Endothelial cell of umbilical vein (primary cell): ENCODE measurements at regions not wholly inside any gene's neighbourhood (a gene's known extent, or its start where the extent isn't known, plus 50 kb on each side); places are given as distances from the start of the nearest gene placed in this dataset.

ENCODE experiments used
- BruUV-seq: library from RNA; stranded (reverse); fragments of 400-500 nt; replicated peaks from 2 replicates; lab custom pipeline; 2021; lab: Mats Ljungman, UMichigan
- CTCF ChIA-PET: fragments of 300-600, 350-600 bp; sonication (Branson Sonifier 250); formaldehyde crosslinking; loops from one replicate; lab custom pipeline; 2021; ENCODE audit warnings: antibody characterized with exemption, inconsistent platforms; lab: Charles Lee
- POLR2A ChIA-PET: fragments of 300-600, 350-600 bp; sonication (Branson Sonifier 250); formaldehyde crosslinking; loops from one replicate; lab custom pipeline; 2021; ENCODE audit warnings: antibody characterized with exemption, inconsistent platforms; lab: Charles Lee
- DNase-seq: peaks from one replicate; pipeline ENCODE4 v3.0.0-alpha.2; 2011; ENCODE audit warnings: low read depth, low spot score
- FAIRE-seq: peaks from 2 replicates; lab custom pipeline; 2011; peaks lifted over from hg19 to GRCh38; lab: Jason Lieb, UNC
- H2AFZ ChIP-seq: 2 replicates; pipeline ENCODE4 v1.6.0; 2012; ENCODE audit warnings: low read depth, low read length, control low read depth, inconsistent platforms
- H3K27ac ChIP-seq: 2 replicates; pipeline ENCODE4 v1.5.1; 2011; ENCODE audit warnings: low read depth, mild to moderate bottlenecking, control low read depth, low read length, moderate library complexity; ENCODE audit not compliant: insufficient read depth
- H3K27me3 ChIP-seq, 2 experiments: 2 replicates each; pipeline versions ENCODE4 v1.6.0 to v1.6.1; 2011; ENCODE audit warnings: low read length in 2 of 2, mixed read lengths in 1 of 2; ENCODE audit not compliant: control insufficient read depth in 2 of 2, insufficient read depth in 2 of 2
- H3K36me3 ChIP-seq, 2 experiments: 2 replicates in 1 of 2; 3 replicates in 1 of 2; pipeline ENCODE4 v1.5.1; 2011; ENCODE audit warnings: low read length in 2 of 2, mild to moderate bottlenecking in 1 of 2, moderate library complexity in 1 of 2; ENCODE audit not compliant: control insufficient read depth in 2 of 2, insufficient read depth in 2 of 2; ENCODE audit errors: extremely low read depth in 1 of 2
- H3K4me1 ChIP-seq: 3 replicates; pipeline ENCODE4 v1.5.1; 2011; ENCODE audit warnings: mild to moderate bottlenecking, low read length; ENCODE audit not compliant: control insufficient read depth, insufficient read depth; ENCODE audit errors: extremely low read depth
- H3K4me2 ChIP-seq: 2 replicates; pipeline ENCODE4 v1.6.1; 2011; ENCODE audit warnings: low read length, control low read depth, mixed read lengths; ENCODE audit not compliant: insufficient read depth
- H3K4me3 ChIP-seq, 3 experiments: fragments of 200-600 bp in 1 of 3; sonication (generic), shearing (Covaris generic) in 1 of 3; replicated peaks in 1 of 3; 2 replicates each; pipeline ENCODE4 v1.5.1; 2011 to 2016; ENCODE audit warnings: control low read depth in 3 of 3, low read length in 3 of 3, mild to moderate bottlenecking in 2 of 3, inconsistent platforms in 1 of 3, low read depth in 1 of 3, moderate library complexity in 1 of 3; ENCODE audit not compliant: insufficient read depth in 1 of 3
- H3K79me2 ChIP-seq: 2 replicates; pipeline ENCODE4 v1.6.0; 2012; ENCODE audit warnings: low read length, inconsistent platforms; ENCODE audit not compliant: control insufficient read depth, insufficient read depth
- H3K9ac ChIP-seq: replicated peaks from 2 replicates; pipeline ENCODE3; 2011; ENCODE audit warnings: low read length, control low read depth; ENCODE audit not compliant: insufficient read depth; ENCODE audit errors: extremely low read depth
- H3K9me1 ChIP-seq: replicated peaks from 3 replicates; pipeline ENCODE4 v1.6.0; 2011; ENCODE audit warnings: mild to moderate bottlenecking, low read length; ENCODE audit not compliant: control insufficient read depth, insufficient read depth; ENCODE audit errors: extremely low read depth
- H3K9me3 ChIP-seq: replicated peaks from 2 replicates; pipeline ENCODE4 v1.5.1; 2012; ENCODE audit warnings: low read length, inconsistent platforms; ENCODE audit not compliant: control insufficient read depth, insufficient read depth
- H4K20me1 ChIP-seq: replicated peaks from 2 replicates; pipeline ENCODE3; 2011; ENCODE audit warnings: mild to moderate bottlenecking, low read length; ENCODE audit not compliant: control insufficient read depth, insufficient read depth; ENCODE audit errors: extremely low read depth
- EZH2 ChIP-seq: IDR thresholded peaks from 2 replicates; pipeline ENCODE4 v1.6.1; 2012; ENCODE audit warnings: borderline replicate concordance, low read depth, mild to moderate bottlenecking, moderate library complexity, low read length, inconsistent platforms; ENCODE audit not compliant: severe bottlenecking
- FOS ChIP-seq: IDR thresholded peaks from 2 replicates; pipeline ENCODE4 v1.6.1; 2011; ENCODE audit warnings: mild to moderate bottlenecking, low read length, moderate library complexity, borderline replicate concordance; ENCODE audit not compliant: insufficient read depth
- GATA2 ChIP-seq: IDR thresholded peaks from 2 replicates; pipeline ENCODE4 v1.7.0; 2011; ENCODE audit warnings: low read depth, mild to moderate bottlenecking, moderate library complexity, mixed read lengths, low read length; ENCODE audit not compliant: insufficient read length, insufficient read depth
- JUN ChIP-seq: IDR thresholded peaks from 2 replicates; pipeline ENCODE4 v1.6.1; 2011; ENCODE audit warnings: borderline replicate concordance, low read depth; ENCODE audit not compliant: insufficient read length, insufficient read depth
- MYC ChIP-seq: IDR thresholded peaks from one replicate; pipeline ENCODE4 v1.6.1; 2011; ENCODE audit warnings: mild to moderate bottlenecking, low read depth, low read length
- POLR2A ChIP-seq: IDR thresholded peaks from 2 replicates; pipeline ENCODE4 v1.6.1; 2012; ENCODE audit warnings: low read depth, mild to moderate bottlenecking, control low read depth, low read length
- POLR2AphosphoS5 ChIP-seq: IDR thresholded peaks from 2 replicates; pipeline ENCODE4 v1.6.1; 2012; ENCODE audit warnings: low read depth, mild to moderate bottlenecking, control low read depth, low read length, moderate library complexity; ENCODE audit not compliant: insufficient read depth
- dilution Hi-C: fragments of 300-500 bp; cut with MboI; formaldehyde crosslinking; loops from one replicate; pipeline ENCODE4 v1.15.0; 2019; ENCODE audit warnings: low sequenced_read_pairs; ENCODE audit not compliant: extremely low pct_ligation_motif_present
- intact Hi-C: fragments of 100-400 bp; cut with micrococcal nuclease; formaldehyde crosslinking; loops from one replicate; pipeline ENCODE4 v1.10.0; 2022
- TF ChIP-seq, protein P1 (sequence below): IDR thresholded peaks from 2 replicates; pipeline ENCODE4 v1.6.1; 2011; ENCODE audit not compliant: insufficient read depth, insufficient read length
- TF ChIP-seq, protein P2 (sequence below), 2 donors: IDR thresholded peaks; 1 replicate in 1 of 2; 2 replicates in 1 of 2; pipeline ENCODE4 v1.5.1; 2011; ENCODE audit warnings: low read length in 2 of 2, mild to moderate bottlenecking in 2 of 2, moderate library complexity in 2 of 2, control low read depth in 1 of 2, inconsistent platforms in 1 of 2, low read depth in 1 of 2; ENCODE audit not compliant: insufficient read depth in 1 of 2; ENCODE audit errors: extremely low read depth in 1 of 2

DNA sequence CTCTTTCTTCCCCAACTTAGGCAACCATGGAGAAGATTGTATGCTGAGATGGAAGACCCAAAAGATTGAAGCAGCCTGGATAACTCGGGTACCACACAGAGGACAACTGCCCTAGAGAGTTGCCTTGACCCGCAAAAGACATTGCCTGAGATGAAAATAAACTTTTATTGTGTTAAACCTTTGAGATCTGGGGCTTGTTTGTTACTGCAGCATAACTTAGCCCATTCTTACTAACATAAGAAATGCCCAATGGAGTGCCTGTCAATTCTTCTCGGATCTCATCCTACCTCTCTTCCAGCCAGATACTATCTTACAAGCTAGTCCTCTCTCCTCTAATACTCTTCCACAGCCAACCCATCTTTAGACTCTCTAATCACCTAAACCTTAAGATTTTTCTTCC, 76.8 kb downstream of the GCNT4 start:
- dilution Hi-C loops (no loop called here), intact Hi-C loops (no loop called here)
- Histone ChIP-seq H3K36me3 (no peaks in the 10 kb centered on the region), H3K79me2 (no peaks in the 10 kb centered on the region), H3K27me3 (peaks cover 2 to 3% of the 10 kb centered on the region in 2 experiments), H3K4me2 (no peak overlapping the region), H3K27ac (no peak overlapping the region), H3K9me1 (no peaks in the 10 kb centered on the region), H3K4me3 (no peak overlapping the region), H3K9ac (no peak overlapping the region), H2AFZ (no peak overlapping the region), H4K20me1 (no peaks in the 10 kb centered on the region), H3K9me3 (no peaks in the 10 kb centered on the region), H3K4me1 (no peaks in the 10 kb centered on the region)
- TF ChIP-seq MYC: no peak
- TF ChIP-seq POLR2AphosphoS5: no peak
- TF ChIP-seq GATA2: no peak
- no peak for TF ChIP-seq JUN
- TF ChIP-seq EZH2: no peak
- TF ChIP-seq, protein P1, sequence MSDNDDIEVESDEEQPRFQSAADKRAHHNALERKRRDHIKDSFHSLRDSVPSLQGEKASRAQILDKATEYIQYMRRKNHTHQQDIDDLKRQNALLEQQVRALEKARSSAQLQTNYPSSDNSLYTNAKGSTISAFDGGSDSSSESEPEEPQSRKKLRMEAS: no peak
- TF ChIP-seq FOS: no peak
- no peak for TF ChIP-seq POLR2A
- TF ChIP-seq, protein P2, sequence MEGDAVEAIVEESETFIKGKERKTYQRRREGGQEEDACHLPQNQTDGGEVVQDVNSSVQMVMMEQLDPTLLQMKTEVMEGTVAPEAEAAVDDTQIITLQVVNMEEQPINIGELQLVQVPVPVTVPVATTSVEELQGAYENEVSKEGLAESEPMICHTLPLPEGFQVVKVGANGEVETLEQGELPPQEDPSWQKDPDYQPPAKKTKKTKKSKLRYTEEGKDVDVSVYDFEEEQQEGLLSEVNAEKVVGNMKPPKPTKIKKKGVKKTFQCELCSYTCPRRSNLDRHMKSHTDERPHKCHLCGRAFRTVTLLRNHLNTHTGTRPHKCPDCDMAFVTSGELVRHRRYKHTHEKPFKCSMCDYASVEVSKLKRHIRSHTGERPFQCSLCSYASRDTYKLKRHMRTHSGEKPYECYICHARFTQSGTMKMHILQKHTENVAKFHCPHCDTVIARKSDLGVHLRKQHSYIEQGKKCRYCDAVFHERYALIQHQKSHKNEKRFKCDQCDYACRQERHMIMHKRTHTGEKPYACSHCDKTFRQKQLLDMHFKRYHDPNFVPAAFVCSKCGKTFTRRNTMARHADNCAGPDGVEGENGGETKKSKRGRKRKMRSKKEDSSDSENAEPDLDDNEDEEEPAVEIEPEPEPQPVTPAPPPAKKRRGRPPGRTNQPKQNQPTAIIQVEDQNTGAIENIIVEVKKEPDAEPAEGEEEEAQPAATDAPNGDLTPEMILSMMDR (IDR thresholded peaks at IDR 0.05; ENCODE audit: extremely low read depth in 1 of 2, insufficient read depth in 1 of 2, low read depth in 1 of 2, low read length in 2 of 2): no peak
- FAIRE-seq: no peak
- ChIA-PET CTCF (no interaction called here), POLR2A (no interaction called here)
- no TSS peak for BruUV-seq
- no peak for DNase-seq
